Heart left ventricle (tissue), 16 donors: ENCODE measurements at regions not wholly inside any gene's neighbourhood (a gene's known extent, or its start where the extent isn't known, plus 50 kb on each side); places are given as distances from the start of the nearest gene placed in this dataset.

ENCODE experiments used
- ATAC-seq, 4 donors: fragments of 200-7000 bp; cut with Tn5 transposase; one replicate each; pipeline ENCODE4 v1.9.1; 2020 to 2022; ENCODE audit warnings: moderate library complexity in 4 of 4, mild to moderate bottlenecking in 3 of 4, moderate number of reproducible peaks in 1 of 4
- DNase-seq, 5 donors: peaks; one replicate each; pipeline ENCODE4 v3.0.0-alpha.2; 2020
- H3K27ac ChIP-seq, 12 donors: fragments of 200-600 bp; sonication (generic) in 4 of 12; one replicate each; pipeline versions ENCODE4 v1.5.0 to v1.8.0; 2016 to 2022; ENCODE audit warnings: mild to moderate bottlenecking in 2 of 12
- H3K27me3 ChIP-seq, 9 donors: fragments of 200-600 bp; sonication (generic) in 2 of 9; one replicate each; pipeline versions ENCODE4 v1.5.1 to v1.8.0; 2016 to 2022; ENCODE audit warnings: mild to moderate bottlenecking in 3 of 9
- H3K36me3 ChIP-seq, 9 donors: fragments of 200-600 bp; sonication (generic) in 2 of 9; one replicate each; pipeline versions ENCODE4 v1.5.0 to v1.8.0; 2018 to 2022; ENCODE audit warnings: mild to moderate bottlenecking in 2 of 9
- H3K4me1 ChIP-seq, 12 donors: fragments of 200-600 bp; sonication (generic) in 4 of 12; one replicate each; pipeline versions ENCODE4 v1.5.0 to v1.8.0; 2016 to 2022; ENCODE audit warnings: mild to moderate bottlenecking in 3 of 12
- H3K4me3 ChIP-seq, 12 donors: fragments of 200-600 bp; sonication (generic) in 4 of 12; one replicate each; pipeline versions ENCODE4 v1.5.0 to v1.8.0; 2017 to 2022; ENCODE audit warnings: mild to moderate bottlenecking in 9 of 12, moderate library complexity in 4 of 12
- H3K9me3 ChIP-seq, 12 donors: fragments of 200-600 bp; sonication (generic) in 4 of 12; one replicate each; pipeline versions ENCODE4 v1.5.0 to v1.8.0; 2016 to 2022; ENCODE audit warnings: mild to moderate bottlenecking in 1 of 12
- CTCF ChIP-seq, 12 donors: fragments of 200-600 bp; sonication (generic) in 4 of 12; IDR thresholded peaks; one replicate each; pipeline versions ENCODE4 v1.5.0 to v1.8.0; 2018 to 2022; ENCODE audit warnings: antibody characterized with exemption in 12 of 12, mild to moderate bottlenecking in 5 of 12
- POLR2A ChIP-seq, 2 donors: fragments of 450-650 bp; IDR thresholded peaks; one replicate each; pipeline ENCODE4 v1.6.1; 2017; ENCODE audit warnings: antibody characterized with exemption in 2 of 2, mild to moderate bottlenecking in 2 of 2, moderate library complexity in 2 of 2
- WGBS, 4 donors: extraction: QIAGEN DNeasy Blood & Tissue Kit in 2 of 4; methylation state at CpG; one replicate each; pipeline versions ENCODE4 v1.1.5 to v1.1.7; 2013 to 2018; 5-methylcytosine and 5-hydroxymethylcytosine counted together
- intact Hi-C, 10 donors: fragments of 100-400 bp; cut with DNase I; formaldehyde crosslinking; loops; one replicate each; pipeline versions ENCODE4 v1.11.1 to v1.14.2; 2022
- donor health status: ischemic (EF 13 %, LVEDD 7.1; RV severe dilation, severe dysfunction).
- donor health status: healthy with polysubstance abuse.
- donor health status: DM: no; HTN: yes; CAD: no.
- donor health status: DM: no; HTN: no; CAD: no.
- donor health status: ischemic (EF 25% LVEDD 6.9; RV normal size, moderate dysfunction).
- donor health status: ischemic (EF 25% LVEDD 5.7; RV mildly dilated, moderate dysfunction).
- donor health status: healthy.
- donor health status: DM: yes; HTN: yes; CAD: no.
- donor health status: ischemic (EF 35%, LVEDD 5.7; RV mildly dilated, moderate dysfunction).
- donor health status: nonischemic (EF 11% LVEDD 7.7; RV severe dilation, severe dysfunction).
- donor health status: DM: yes; HTN: yes; CAD: no.
- donor health status: PGD.
- donor health status: ischemic (EF 29% LVEDD 5.4; RV normal size, mild dysfunction).
- donor health status: nonischemic (EF 23%, LVEDD 6.1; RV moderate dilation, normal function).

- Histone ChIP-seq H3K9me3 (peaks cover 0 to 7% (median 0%) of the 10 kb centered on the region in 12 donors), H3K4me1 (peaks cover 0 to 17% (median 0%) of the 10 kb centered on the region in 12 donors), H3K27ac (peak overlapping the region in 2 of 12 donors; percentile 5 to 18), H3K4me3 (peak overlapping the region in 2 of 12 donors; percentile 10 to 24), H3K27me3 (peaks cover 0 to 52% (median 16%) of the 10 kb centered on the region in 9 donors), H3K36me3 (no peaks in the 10 kb centered on the region)
- ATAC-seq, result peak in 2 of 4 donors; percentile 36 to 67
- intact Hi-C loops, result no loop called here
- TF ChIP-seq POLR2A (IDR thresholded peaks at IDR 0.05) (no peak), CTCF (IDR thresholded peaks at IDR 0.05) (no peak)
- DNase-seq, result peak in 2 of 5 donors; percentile 21 to 45
- 26 to 45% (median 30%) methylated on average over 8 of the region's 8 CpGs for WGBS, 4 donors
Measured at GRCh38 chr20:58131151-58131550, 97.3 kb downstream of the ANKRD60 start.

GRCh38 chr20:58130581-58130980 is 97.9 kb downstream of the ANKRD60 start:
- WGBS, 4 donors, result 71 to 81% (median 73%) methylated on average over 14 of the region's 14 CpGs
- Histone ChIP-seq H3K27ac (peak overlapping the region in 1 of 12 donors; percentile 18), H3K4me1 (peaks cover 0 to 17% (median 0%) of the 10 kb centered on the region in 12 donors), H3K4me3 (no peak overlapping the region), H3K36me3 (no peaks in the 10 kb centered on the region), H3K9me3 (peaks cover 0 to 12% (median 3%) of the 10 kb centered on the region in 12 donors), H3K27me3 (peaks cover 0 to 52% (median 14%) of the 10 kb centered on the region in 9 donors)
- intact Hi-C loops, result no loop called here
- DNase-seq (no peak), ATAC-seq (no peak)
- TF ChIP-seq CTCF (IDR thresholded peaks at IDR 0.05) (no peak), POLR2A (IDR thresholded peaks at IDR 0.05) (no peak)

DNA sequence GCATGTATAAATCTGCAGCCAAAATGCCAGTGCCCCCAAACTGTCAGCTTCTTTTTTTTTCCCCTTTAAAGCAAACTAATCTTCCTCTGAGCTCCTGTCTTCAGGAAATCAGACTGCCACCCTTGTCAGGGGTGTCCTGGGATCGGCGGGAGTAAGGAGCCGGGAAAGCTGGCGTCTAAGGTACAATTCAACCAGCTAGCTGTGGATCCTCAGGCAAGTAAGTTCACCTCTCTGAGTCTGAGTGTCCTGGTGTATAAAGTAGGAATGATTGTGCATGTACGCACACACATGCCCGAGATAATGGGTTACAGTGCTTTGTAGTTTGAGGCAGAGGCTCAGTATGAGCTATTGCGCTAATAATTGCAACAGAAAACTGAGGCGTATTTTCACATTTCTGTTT is 98.3 kb downstream of the ANKRD60 start:
- Histone ChIP-seq H3K4me1 (peaks cover 0 to 17% (median 0%) of the 10 kb centered on the region in 12 donors), H3K27ac (peak overlapping the region in 1 of 12 donors; percentile 11), H3K36me3 (no peaks in the 10 kb centered on the region), H3K9me3 (peaks cover 0 to 16% (median 6%) of the 10 kb centered on the region in 12 donors), H3K27me3 (peaks cover 0 to 49% (median 10%) of the 10 kb centered on the region in 9 donors), H3K4me3 (no peak overlapping the region)
- no peak for TF ChIP-seq CTCF (IDR thresholded peaks at IDR 0.05)
- no peak for TF ChIP-seq POLR2A (IDR thresholded peaks at IDR 0.05)
- ATAC-seq (no peak), DNase-seq (no peak)
- WGBS, 4 donors, result 90 to 94% (median 92%) methylated on average over 8 of the region's 8 CpGs
- intact Hi-C loops, result no loop called here

DNA sequence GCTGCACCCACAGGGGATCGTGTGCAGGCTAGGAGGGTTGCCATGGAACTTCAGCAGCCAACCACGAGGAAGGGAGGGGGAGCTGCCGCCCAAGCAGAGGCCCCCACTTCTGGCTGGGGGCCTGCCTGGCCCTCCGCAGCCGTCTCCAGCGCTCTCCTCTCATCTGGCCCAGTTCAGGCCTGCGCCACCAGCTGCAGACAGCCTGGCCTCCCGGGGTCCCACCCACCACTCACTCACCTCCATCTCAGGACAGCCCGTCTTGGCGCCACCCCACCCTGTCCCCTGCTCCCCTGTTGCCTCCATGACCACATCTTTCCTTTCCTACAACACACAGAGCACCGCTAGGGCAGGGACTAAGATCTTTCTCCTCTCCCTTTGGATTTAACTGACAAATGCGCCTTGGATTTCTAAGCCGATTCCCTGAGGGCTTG is 98.7 kb downstream of the ANKRD60 start:
- Histone ChIP-seq H3K36me3 (no peaks in the 10 kb centered on the region), H3K27ac (peak overlapping the region in 1 of 12 donors; percentile 11), H3K4me1 (peaks cover 0 to 17% (median 0%) of the 10 kb centered on the region in 12 donors), H3K4me3 (no peak overlapping the region), H3K9me3 (peaks cover 0 to 20% (median 7%) of the 10 kb centered on the region in 12 donors), H3K27me3 (peaks cover 0 to 44% (median 8%) of the 10 kb centered on the region in 9 donors)
- ATAC-seq, result no peak
- no peak for DNase-seq
- intact Hi-C loops, result no loop called here
- WGBS, 4 donors, result 65 to 73% (median 68%) methylated on average over 13 of the region's 13 CpGs
- TF ChIP-seq CTCF (IDR thresholded peaks at IDR 0.05) (no peak), POLR2A (IDR thresholded peaks at IDR 0.05) (no peak)
